ENCODE measurements at regions not wholly inside any gene's neighbourhood (a gene's known extent, or its start where the extent isn't known, plus 50 kb on each side); places are given as distances from the start of the nearest gene placed in this dataset.

GRCh38 chr4:26176598-26177149 is 144.1 kb upstream of the RBPJ start:
- no peak for TF ChIP-seq CTCF (conservative IDR thresholded peaks at IDR 0.05; ENCODE audit: low read depth, low read length)
- TF ChIP-seq EZH2 (IDR thresholded peaks at IDR 0.05; ENCODE audit: low read length, unreplicated experiment) = no peak
- no peak for TF ChIP-seq EZH2phosphoT487 (IDR thresholded peaks at IDR 0.05; ENCODE audit: borderline replicate concordance, low read length)

Data from PC-3 (cell line).